ENCODE measurements at regions not wholly inside any gene's neighbourhood (a gene's known extent, or its start where the extent isn't known, plus 50 kb on each side); places are given as distances from the start of the nearest gene placed in this dataset.

DNA sequence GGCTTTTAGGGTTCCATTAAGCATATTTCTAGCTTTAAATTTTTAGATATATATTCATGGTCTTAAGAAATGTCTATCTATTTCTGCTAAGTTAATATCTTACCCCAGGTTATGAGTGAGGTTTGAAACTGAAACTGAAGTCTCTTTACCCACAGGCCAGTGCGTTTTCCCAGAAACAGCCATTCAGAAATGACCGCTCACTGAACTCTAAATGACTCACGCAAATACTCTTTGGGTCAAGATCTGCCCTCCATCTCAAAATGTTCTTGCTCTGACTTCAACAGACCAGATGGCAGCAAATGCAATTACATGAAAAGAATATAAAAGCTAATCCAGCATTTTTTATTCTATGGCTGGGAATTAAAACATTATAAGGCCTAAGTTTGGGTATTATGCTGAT, 315.2 kb downstream of the TDRD15 start:
- TF ChIP-seq, protein P1, sequence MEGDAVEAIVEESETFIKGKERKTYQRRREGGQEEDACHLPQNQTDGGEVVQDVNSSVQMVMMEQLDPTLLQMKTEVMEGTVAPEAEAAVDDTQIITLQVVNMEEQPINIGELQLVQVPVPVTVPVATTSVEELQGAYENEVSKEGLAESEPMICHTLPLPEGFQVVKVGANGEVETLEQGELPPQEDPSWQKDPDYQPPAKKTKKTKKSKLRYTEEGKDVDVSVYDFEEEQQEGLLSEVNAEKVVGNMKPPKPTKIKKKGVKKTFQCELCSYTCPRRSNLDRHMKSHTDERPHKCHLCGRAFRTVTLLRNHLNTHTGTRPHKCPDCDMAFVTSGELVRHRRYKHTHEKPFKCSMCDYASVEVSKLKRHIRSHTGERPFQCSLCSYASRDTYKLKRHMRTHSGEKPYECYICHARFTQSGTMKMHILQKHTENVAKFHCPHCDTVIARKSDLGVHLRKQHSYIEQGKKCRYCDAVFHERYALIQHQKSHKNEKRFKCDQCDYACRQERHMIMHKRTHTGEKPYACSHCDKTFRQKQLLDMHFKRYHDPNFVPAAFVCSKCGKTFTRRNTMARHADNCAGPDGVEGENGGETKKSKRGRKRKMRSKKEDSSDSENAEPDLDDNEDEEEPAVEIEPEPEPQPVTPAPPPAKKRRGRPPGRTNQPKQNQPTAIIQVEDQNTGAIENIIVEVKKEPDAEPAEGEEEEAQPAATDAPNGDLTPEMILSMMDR (IDR thresholded peaks at IDR 0.05; ENCODE audit: low read depth, low read length, poor library complexity, severe bottlenecking), result no peak
- TF ChIP-seq EZH2phosphoT487 (IDR thresholded peaks at IDR 0.05; ENCODE audit: borderline replicate concordance, low read length), result no peak
